ENCODE measurements at regions not wholly inside any gene's neighbourhood (a gene's known extent, or its start where the extent isn't known, plus 50 kb on each side); places are given as distances from the start of the nearest gene placed in this dataset.
"Not testable (repeated sequence)": the region's sequence is repeated elsewhere in the genome, so short reads cannot be mapped to it uniquely, and the experiment has no call there.

GRCh38 chr5:174900240-174900865 is 176.0 kb downstream of the MSX2 start:
- DNase-seq: no peak

- no peak for DNase-seq
Observed at GRCh38 chr5:174897281-174897950, 173.0 kb downstream of the MSX2 start.

DNA sequence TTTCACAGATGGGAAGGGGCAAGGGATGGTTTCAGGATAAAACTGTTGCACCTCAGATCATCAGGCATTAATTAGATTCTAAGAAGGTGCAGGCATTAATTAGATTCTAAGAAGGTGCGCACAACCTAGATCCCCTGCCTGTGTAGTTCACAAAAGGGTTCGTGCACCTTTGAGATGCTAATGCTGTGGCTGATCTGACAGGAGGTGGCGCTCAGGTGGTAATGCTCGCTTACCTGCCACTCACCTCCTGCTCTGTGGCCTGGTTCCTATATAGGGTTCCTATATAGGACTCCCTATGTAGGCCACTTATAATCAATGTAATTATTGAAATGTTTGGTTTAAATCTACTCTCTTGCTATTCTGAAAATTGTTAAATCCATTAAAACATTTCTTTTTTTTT is 171.0 kb downstream of the MSX2 start:
- DNase-seq: no peak

DNA sequence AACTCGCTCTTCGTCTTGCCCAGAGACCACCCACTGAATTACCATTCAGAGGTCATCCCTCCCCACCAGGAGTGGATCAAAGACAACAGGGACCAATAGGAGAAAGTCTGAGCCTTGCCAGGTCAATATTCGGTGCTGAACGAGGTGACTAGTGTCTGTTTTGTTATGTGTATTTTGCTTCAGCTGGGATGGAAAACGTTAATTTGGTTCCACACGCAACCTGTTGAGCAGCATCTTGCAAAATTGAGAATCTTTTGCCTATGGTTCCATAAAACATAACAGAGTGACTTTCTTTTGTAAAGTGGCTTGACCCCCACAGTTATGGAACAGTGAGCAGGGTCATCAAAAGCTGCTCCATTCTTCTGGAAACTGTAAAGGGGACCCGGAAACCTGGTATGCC is 168.4 kb downstream of the MSX2 start:
- DNase-seq: no peak

- not testable (repeated sequence) for DNase-seq
Observed at GRCh38 chr5:174880412-174881200, 156.2 kb downstream of the MSX2 start.

GRCh38 chr5:174877987-174878386 is 153.6 kb downstream of the MSX2 start:
- DNase-seq: no peak

- DNase-seq: no peak
Observed at GRCh38 chr5:174872271-174872670, 147.9 kb downstream of the MSX2 start.

- no peak for DNase-seq
Observed at GRCh38 chr5:174852143-174852542, 127.8 kb downstream of the MSX2 start.

DNA sequence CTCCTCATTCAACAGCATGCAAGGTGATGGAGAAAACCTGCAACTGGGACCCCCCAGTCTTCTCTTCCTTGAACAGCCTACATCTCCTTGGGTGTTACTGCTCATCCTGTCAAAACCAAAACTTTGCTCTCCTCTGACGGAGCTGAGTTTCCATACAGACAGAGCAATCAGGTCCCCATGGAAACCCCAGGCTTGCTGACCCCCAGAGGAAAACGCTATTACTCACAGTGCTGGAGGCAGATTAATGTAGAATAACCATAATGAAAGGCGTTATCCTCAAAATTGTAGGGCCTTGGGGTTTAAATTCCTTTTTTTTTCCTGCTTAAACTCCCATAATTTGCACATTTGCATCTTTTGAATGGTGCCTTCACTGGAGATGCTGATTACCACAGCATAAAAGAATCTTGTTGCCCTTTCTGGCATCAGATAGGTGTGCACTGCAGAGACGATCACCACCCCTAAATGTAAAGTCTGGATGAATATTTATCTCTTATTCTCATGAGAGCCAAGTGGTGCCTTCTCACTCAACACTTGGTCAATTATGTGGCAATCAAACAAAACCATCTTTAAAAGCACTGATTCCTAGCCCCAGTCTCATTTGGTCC is 126.3 kb downstream of the MSX2 start:
- no peak for DNase-seq

DNA sequence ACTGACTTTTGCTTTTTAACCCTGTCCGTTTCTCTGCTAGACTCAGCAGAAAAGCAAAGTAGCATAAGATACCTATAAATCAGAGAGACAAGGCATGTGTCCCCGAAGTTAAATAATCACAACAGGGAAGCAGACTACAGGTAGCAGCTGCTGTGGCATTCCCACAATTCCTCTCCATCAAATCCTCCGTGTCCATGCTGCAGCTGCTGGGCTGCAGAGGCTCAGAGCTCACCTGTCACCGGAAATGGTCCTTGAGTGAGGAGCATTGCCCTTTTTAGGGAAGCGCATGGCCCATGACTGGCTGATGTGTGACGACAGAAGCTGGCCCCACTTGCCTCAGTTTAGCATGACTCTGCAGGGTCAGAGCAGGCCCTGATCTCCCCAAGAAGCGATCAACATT is 125.0 kb downstream of the MSX2 start:
- DNase-seq: no peak

DNA sequence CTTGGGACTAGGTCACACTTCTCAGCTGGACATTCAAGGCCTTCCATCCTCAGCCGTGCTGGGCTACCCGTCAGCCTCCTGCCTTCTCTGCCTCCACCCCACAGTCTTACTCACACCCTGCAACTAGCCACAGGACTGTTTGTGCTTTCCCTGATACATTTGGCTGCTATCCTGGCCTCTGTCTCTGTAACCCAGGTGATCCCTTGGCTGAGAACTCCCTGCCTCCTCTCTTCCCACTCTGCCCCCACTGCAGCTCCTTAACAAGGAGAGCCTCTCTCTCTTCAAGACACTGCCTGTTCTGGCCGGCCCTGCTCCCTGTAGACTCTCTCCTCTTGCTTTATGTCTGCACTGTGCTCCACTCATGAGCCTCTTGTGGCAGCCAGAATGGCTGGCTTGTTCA is 120.6 kb downstream of the MSX2 start:
- no peak for DNase-seq

DNA sequence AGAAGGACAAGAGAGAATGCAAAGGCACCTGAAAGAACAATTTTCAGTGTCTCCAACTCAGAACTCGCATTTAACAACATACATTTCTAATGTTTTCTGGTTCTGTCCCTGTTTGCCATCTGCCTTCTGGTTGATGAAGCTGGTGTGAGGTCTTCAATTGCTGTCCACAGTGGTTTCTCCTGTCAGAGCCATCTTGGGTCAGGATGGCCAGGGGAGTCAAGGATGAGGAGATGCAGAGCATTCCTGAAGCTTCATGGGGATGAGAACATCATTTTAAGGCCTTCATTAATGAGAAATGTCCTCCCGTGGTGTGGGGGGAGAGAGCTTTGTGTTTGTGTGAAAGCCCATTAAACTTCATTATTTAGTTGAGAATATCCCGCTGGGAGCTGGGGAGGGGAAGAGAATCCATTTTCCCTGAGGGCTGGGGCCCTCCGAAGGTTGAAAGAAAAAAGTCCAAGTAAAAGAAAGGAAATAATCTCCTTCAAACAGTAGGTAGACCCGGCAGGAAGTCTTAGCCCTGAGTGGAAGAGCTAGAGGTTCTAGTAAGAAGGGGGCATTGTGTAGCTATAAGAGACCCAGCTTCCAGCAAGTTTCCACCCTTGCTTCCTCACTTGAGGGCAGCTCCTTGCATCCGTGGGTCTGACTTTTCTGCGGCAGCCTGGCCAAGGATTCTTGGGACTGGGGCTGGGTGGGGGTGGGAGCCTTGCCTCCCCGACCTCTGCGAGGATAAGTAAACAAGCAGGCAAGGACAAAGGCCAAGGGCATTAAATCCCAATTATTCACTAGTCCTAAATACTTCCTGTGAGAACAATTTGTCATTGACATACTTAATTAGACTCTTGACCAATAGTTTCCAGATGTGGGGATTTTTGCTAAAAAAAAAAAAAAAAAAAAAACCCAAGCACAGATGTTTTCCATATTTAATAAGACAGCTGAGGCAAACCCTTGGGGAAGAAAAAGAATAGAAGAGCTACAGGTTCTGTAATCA is 119.2 kb downstream of the MSX2 start:
- no peak for DNase-seq

- no peak for DNase-seq
Observed at GRCh38 chr5:174840435-174840834, 116.1 kb downstream of the MSX2 start.

DNA sequence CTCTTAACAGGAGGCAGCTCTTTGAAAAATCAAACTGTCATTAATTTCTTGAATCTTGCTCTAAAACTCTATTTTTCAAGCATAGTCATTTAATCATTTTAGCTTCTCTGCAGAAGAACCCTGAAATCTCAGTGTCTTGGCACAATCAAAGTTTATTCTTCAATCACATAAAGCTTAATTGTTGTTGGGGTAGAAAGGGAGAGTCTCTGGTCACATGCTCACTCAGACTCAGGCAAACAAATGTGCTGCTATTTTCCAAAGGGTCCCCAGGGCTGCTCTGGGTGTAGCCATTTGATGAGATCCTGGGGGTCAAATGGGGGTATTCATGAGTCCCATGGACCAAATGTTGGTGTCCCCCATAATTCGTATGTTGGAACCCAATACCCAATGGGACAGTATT is 114.8 kb downstream of the MSX2 start:
- no peak for DNase-seq

- no peak for DNase-seq
Observed at GRCh38 chr5:174837919-174838902, 113.8 kb downstream of the MSX2 start.

DNA sequence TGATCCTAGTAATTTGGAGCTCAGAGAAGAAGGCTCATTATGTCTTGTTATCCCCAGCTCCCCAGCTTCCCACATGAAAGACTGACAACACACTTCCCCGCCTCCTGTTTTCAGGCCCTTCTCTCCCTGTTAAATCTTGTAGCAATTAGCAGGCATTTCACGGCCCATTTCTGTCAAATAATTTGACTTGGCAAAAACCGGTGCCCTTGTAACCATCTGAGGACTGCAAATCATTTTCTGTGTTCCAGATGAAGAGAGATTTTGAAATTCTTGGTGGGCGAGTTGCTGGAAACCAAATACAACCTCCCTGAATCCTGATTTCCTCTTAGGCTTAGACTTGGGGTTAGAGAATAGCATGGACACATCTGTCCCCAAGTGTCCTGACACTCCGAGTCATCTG is 109.7 kb downstream of the MSX2 start:
- DNase-seq: no peak

DNA sequence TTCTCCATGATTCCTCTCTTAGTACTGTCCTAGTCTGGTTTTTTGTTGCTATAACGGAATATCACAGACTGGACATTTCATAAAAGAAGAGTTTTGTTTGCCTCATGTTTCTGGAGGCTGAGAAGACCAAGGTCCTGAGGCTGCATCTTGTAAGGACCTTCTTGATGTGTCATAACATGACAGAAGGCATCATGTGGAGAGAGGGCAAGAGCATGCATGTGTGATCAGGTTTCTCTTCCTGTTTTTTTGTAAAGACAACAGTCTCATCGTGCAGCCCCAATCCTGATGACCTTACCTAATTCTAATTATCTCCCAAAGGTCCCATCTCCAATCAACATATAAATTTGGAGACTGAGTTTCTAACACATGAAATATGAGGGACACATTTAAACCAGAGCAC is 108.4 kb downstream of the MSX2 start:
- no peak for DNase-seq

DNA sequence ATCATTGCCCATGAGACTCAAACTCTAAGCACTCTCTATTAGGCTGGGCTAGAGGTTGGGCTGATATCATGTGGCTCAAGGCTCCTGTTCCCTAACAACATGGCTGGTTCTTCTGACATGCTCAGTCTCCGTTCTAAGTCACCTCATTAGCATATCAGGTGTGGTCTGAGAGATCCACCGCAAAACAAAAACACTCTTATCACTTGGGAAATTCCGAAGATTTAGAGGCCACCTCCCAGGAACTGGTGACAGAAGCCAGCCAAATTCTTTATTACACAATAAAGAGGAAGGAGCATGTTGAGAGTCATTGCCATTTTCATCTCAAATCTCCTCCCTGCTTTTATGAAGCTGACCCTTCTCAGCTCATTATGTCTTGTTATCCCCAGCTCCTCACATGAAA is 107.6 kb downstream of the MSX2 start:
- no peak for DNase-seq

DNA sequence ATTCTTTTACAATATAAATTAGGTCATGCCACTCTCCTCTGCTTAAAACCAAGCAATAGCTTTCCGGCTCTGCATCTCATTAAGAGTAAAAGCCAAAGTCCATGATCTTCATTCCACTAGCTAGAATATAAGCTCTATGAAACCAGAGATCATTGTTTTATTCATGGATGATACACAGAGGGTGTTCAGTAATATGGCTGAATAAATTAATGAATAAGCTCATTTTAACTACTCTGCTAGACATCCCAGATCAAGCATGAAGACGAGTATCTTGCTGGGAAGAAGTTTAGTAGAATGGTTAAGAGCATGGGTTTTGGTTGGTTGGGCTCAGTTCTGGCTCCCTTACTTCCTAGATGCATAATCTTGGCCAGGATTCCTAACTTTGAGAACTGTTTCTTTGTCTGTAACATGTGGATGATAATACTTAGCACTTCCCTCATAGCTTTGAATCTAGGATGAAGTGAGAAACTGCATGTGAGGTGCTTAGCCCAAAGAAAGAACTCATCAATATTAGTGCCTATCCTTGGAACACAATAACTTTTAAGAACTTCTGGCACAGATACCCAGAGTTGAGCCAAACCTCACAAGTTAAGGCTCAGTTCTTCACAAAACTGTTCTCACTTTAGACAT is 106.8 kb downstream of the MSX2 start:
- no peak for DNase-seq

GRCh38 chr5:174829511-174829864 is 105.1 kb downstream of the MSX2 start:
- DNase-seq: no peak
